ENCODE measurements at regions not wholly inside any gene's neighbourhood (a gene's known extent, or its start where the extent isn't known, plus 50 kb on each side); places are given as distances from the start of the nearest gene placed in this dataset.

- H3K27ac Mint-ChIP-seq: no peak overlapping the region
- H3K36me3 Mint-ChIP-seq: peaks cover 0 to 10% of the 10 kb centered on the region in 2 donors
- ATAC-seq (no peak), DNase-seq (ENCODE audit: low spot score in 2 of 2) (no peak)
- peaks cover 22 to 31% of the 10 kb centered on the region in 2 donors for H3K9me3 Mint-ChIP-seq
These were observed 671.2 kb downstream of the LRFN5 start for GRCh38 chr14:42277840-42278239.

- no peak for ATAC-seq
- peaks cover 21 to 27% of the 10 kb centered on the region in 2 donors for H3K9me3 Mint-ChIP-seq
- no peak for DNase-seq (ENCODE audit: low spot score in 2 of 2)
- H3K36me3 Mint-ChIP-seq: no peaks in the 10 kb centered on the region
- H3K27ac Mint-ChIP-seq: no peak overlapping the region
These were observed 662.6 kb downstream of the LRFN5 start for GRCh38 chr14:42269234-42269633.

- Mint-ChIP-seq H3K36me3 (no peaks in the 10 kb centered on the region), H3K9me3 (peaks cover 7 to 13% of the 10 kb centered on the region in 2 donors), H3K27ac (no peak overlapping the region)
- DNase-seq (ENCODE audit: low spot score in 2 of 2): no peak
- ATAC-seq: no peak
These were observed 641.5 kb downstream of the LRFN5 start for GRCh38 chr14:42248131-42248530.

GRCh38 chr14:42241101-42241500 lies 634.4 kb downstream of the LRFN5 start:
- H3K27ac Mint-ChIP-seq: no peak overlapping the region
- no peak for DNase-seq (ENCODE audit: low spot score in 2 of 2)
- no peak for ATAC-seq
- H3K36me3 Mint-ChIP-seq: no peaks in the 10 kb centered on the region
- H3K9me3 Mint-ChIP-seq: peaks cover 9 to 28% of the 10 kb centered on the region in 2 donors

GRCh38 chr14:42229976-42230375 lies 623.3 kb downstream of the LRFN5 start:
- no peak for ATAC-seq
- H3K36me3 Mint-ChIP-seq: no peaks in the 10 kb centered on the region
- H3K27ac Mint-ChIP-seq: no peak overlapping the region
- DNase-seq (ENCODE audit: low spot score in 2 of 2): no peak
- peaks cover 5 to 7% of the 10 kb centered on the region in 2 donors for H3K9me3 Mint-ChIP-seq

- H3K36me3 Mint-ChIP-seq: no peaks in the 10 kb centered on the region
- no peak for ATAC-seq
These were observed 622.6 kb downstream of the LRFN5 start for GRCh38 chr14:42229294-42229693.

GRCh38 chr14:42228611-42229010 lies 621.9 kb downstream of the LRFN5 start:
- no peak overlapping the region for H3K27ac Mint-ChIP-seq
- no peak for ATAC-seq
- H3K36me3 Mint-ChIP-seq: no peaks in the 10 kb centered on the region
- peaks cover 5 to 7% of the 10 kb centered on the region in 2 donors for H3K9me3 Mint-ChIP-seq
- DNase-seq (ENCODE audit: low spot score in 2 of 2): no peak

More at GRCh38 chr14:42229294-42229693, 622.6 kb downstream of the LRFN5 start:
- peaks cover 5 to 7% of the 10 kb centered on the region in 2 donors for H3K9me3 Mint-ChIP-seq
- DNase-seq (ENCODE audit: low spot score in 2 of 2): no peak
- H3K27ac Mint-ChIP-seq: no peak overlapping the region

- H3K36me3 Mint-ChIP-seq: no peaks in the 10 kb centered on the region
- no peak overlapping the region for H3K27ac Mint-ChIP-seq
- no peak for ATAC-seq
- H3K9me3 Mint-ChIP-seq: peaks cover 4 to 5% of the 10 kb centered on the region in 2 donors
- DNase-seq (ENCODE audit: low spot score in 2 of 2): peak in 1 of 2 donors; percentile 27
These were observed 617.6 kb downstream of the LRFN5 start for GRCh38 chr14:42224053-42224888.

GRCh38 chr14:42222924-42223471 lies 616.3 kb downstream of the LRFN5 start:
- DNase-seq (ENCODE audit: low spot score in 2 of 2) (no peak), ATAC-seq (no peak)
- Mint-ChIP-seq H3K36me3 (no peaks in the 10 kb centered on the region), H3K27ac (no peak overlapping the region), H3K9me3 (peaks cover 3 to 4% of the 10 kb centered on the region in 2 donors)

GRCh38 chr14:42214981-42215491 lies 608.4 kb downstream of the LRFN5 start:
- Mint-ChIP-seq H3K27ac (no peak overlapping the region), H3K36me3 (no peaks in the 10 kb centered on the region)
- ATAC-seq: no peak

GRCh38 chr14:42200957-42201356 lies 594.3 kb downstream of the LRFN5 start:
- H3K9me3 Mint-ChIP-seq: peaks cover 0 to 4% of the 10 kb centered on the region in 2 donors
- no peaks in the 10 kb centered on the region for H3K36me3 Mint-ChIP-seq
- DNase-seq (ENCODE audit: low spot score in 2 of 2) (no peak), ATAC-seq (no peak)
- no peak overlapping the region for H3K27ac Mint-ChIP-seq

More at GRCh38 chr14:42214981-42215491, 608.4 kb downstream of the LRFN5 start:
- DNase-seq (ENCODE audit: low spot score in 2 of 2): no peak
- no peaks in the 10 kb centered on the region for H3K9me3 Mint-ChIP-seq

GRCh38 chr14:42198010-42198409 lies 591.3 kb downstream of the LRFN5 start:
- peaks cover 1% of the 10 kb centered on the region in 2 donors for H3K9me3 Mint-ChIP-seq
- no peaks in the 10 kb centered on the region for H3K36me3 Mint-ChIP-seq

GRCh38 chr14:42192738-42193653 lies 586.3 kb downstream of the LRFN5 start:
- H3K27ac Mint-ChIP-seq: no peak overlapping the region
- no peaks in the 10 kb centered on the region for H3K36me3 Mint-ChIP-seq
- ATAC-seq (no peak), DNase-seq (ENCODE audit: low spot score in 2 of 2) (no peak)
- peaks cover 6 to 9% of the 10 kb centered on the region in 2 donors for H3K9me3 Mint-ChIP-seq

More at GRCh38 chr14:42198010-42198409, 591.3 kb downstream of the LRFN5 start:
- DNase-seq (ENCODE audit: low spot score in 2 of 2) (no peak), ATAC-seq (no peak)
- H3K27ac Mint-ChIP-seq: no peak overlapping the region

GRCh38 chr14:42190744-42191143 lies 584.1 kb downstream of the LRFN5 start:
- no peak for ATAC-seq
- no peak for DNase-seq (ENCODE audit: low spot score in 2 of 2)
- no peaks in the 10 kb centered on the region for H3K36me3 Mint-ChIP-seq
- peaks cover 9 to 10% of the 10 kb centered on the region in 2 donors for H3K9me3 Mint-ChIP-seq
- H3K27ac Mint-ChIP-seq: no peak overlapping the region

GRCh38 chr14:42187846-42188245 lies 581.2 kb downstream of the LRFN5 start:
- Mint-ChIP-seq H3K27ac (no peak overlapping the region), H3K36me3 (no peaks in the 10 kb centered on the region), H3K9me3 (peaks cover 7 to 9% of the 10 kb centered on the region in 2 donors)
- ATAC-seq: no peak
- no peak for DNase-seq (ENCODE audit: low spot score in 2 of 2)

GRCh38 chr14:42185718-42186117 lies 579.0 kb downstream of the LRFN5 start:
- H3K36me3 Mint-ChIP-seq: no peaks in the 10 kb centered on the region
- no peak overlapping the region for H3K27ac Mint-ChIP-seq
- peaks cover 4 to 9% of the 10 kb centered on the region in 2 donors for H3K9me3 Mint-ChIP-seq
- ATAC-seq (no peak), DNase-seq (ENCODE audit: low spot score in 2 of 2) (no peak)
